GM12873 (cell line): ENCODE measurements at regions not wholly inside any gene's neighbourhood (a gene's known extent, or its start where the extent isn't known, plus 50 kb on each side); places are given as distances from the start of the nearest gene placed in this dataset.

Experiments used
- CTCF ChIP-seq: IDR thresholded peaks from 2 replicates; pipeline ENCODE4 v1.5.1; 2012; ENCODE audit warnings: low read depth, mild to moderate bottlenecking, moderate library complexity, low read length, control low read depth; ENCODE audit not compliant: insufficient read depth; ENCODE audit errors: missing control alignments

GRCh38 chr3:72299823-72300222 is 514.9 kb upstream of the PROK2 start:
- TF ChIP-seq CTCF: no peak

DNA sequence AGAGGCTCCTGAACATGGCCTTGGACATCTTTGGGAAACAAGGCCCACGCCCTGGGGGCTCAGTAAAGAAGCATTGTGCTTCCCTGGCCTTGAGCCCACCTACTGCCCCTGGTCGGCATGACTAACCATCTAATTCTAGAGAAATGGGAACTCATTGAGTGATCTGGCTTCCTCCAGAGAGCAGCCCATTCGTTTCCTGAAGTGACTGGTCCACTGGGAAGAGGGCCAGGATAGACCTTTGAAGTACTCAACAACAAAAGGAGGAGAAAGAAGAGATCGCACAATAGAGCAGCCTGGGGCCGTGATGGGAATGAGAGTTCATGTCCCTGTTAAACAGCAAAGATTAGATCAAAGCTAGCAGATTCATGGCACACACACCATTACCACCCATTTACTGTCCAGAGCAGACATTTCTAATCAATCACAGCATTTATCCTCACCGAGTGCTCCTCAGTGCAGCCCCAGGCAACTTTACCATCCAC is 514.4 kb upstream of the PROK2 start:
- TF ChIP-seq CTCF: no peak

GRCh38 chr3:72298201-72299152 is 513.5 kb upstream of the PROK2 start:
- no peak for TF ChIP-seq CTCF

- no peak for TF ChIP-seq CTCF
Observed at GRCh38 chr3:72297481-72297880, 512.5 kb upstream of the PROK2 start.

DNA sequence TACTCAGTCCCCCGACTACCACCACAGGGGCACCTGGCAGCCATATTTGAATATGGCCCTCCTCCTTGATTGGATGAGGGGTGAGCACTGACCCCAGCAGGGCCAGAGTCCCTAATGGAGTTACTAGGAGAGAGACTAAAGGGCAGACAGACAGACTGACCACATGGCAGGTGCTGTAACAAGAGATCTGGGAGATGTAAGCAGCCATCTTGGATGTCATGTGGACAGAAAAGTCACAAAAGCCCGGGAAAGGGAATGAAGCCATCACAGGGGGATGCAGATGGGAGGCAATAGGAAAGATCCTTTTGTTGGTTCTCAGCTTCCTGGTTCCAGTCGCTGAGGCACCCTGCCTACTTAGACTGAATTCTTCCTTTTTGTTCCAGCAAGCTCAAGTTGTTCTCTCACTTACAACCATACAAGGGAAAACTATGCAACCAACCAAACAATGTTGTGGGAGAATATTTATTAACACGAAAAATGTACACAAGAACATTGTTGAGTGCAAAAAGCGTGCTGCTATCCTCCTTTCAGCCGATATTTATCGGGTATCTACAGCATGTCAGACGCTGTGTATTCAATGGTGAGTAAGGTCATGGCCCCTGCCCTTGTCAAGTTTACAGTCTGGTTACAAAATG is 511.6 kb upstream of the PROK2 start:
- no peak for TF ChIP-seq CTCF

GRCh38 chr3:72295962-72296450 is 511.1 kb upstream of the PROK2 start:
- no peak for TF ChIP-seq CTCF
